Spleen (tissue), 11 donors: ENCODE measurements at regions not wholly inside any gene's neighbourhood (a gene's known extent, or its start where the extent isn't known, plus 50 kb on each side); places are given as distances from the start of the nearest gene placed in this dataset.

Source experiments
- DNase-seq: peaks from one replicate; pipeline ENCODE4 v3.0.0-alpha.2; 2020
- H3K27ac ChIP-seq, 8 donors: fragments of 200-600 bp; sonication (generic) in 7 of 8; 1 replicate in 4 of 8; 2 replicates in 4 of 8; pipeline versions ENCODE4 v1.5.0 to v1.8.0; 2016 to 2021; ENCODE audit warnings: inconsistent platforms in 4 of 8, mild to moderate bottlenecking in 4 of 8, moderate library complexity in 1 of 8
- H3K27me3 ChIP-seq, 7 donors: fragments of 200-600 bp; sonication (generic) in 6 of 7; replicated peaks in 1 of 7; 1 replicate in 4 of 7; 2 replicates in 3 of 7; pipeline versions ENCODE4 v1.5.0 to v1.8.0; 2016 to 2021; ENCODE audit warnings: inconsistent platforms in 3 of 7, mild to moderate bottlenecking in 1 of 7
- H3K36me3 ChIP-seq, 6 donors: fragments of 200-600 bp; sonication (generic) in 5 of 6; 1 replicate in 4 of 6; 2 replicates in 2 of 6; pipeline versions ENCODE4 v1.5.0 to v1.8.0; 2016 to 2021; ENCODE audit warnings: inconsistent platforms in 2 of 6
- H3K4me1 ChIP-seq, 6 donors: fragments of 200-600 bp; sonication (generic) in 5 of 6; 1 replicate in 3 of 6; 2 replicates in 3 of 6; pipeline versions ENCODE4 v1.5.0 to v1.8.0; 2016 to 2021; ENCODE audit warnings: inconsistent platforms in 3 of 6
- H3K4me3 ChIP-seq, 8 donors: fragments of 200-600 bp; sonication (generic) in 7 of 8; 1 replicate in 4 of 8; 2 replicates in 4 of 8; pipeline versions ENCODE4 v1.5.0 to v1.8.0; 2016 to 2021; ENCODE audit warnings: inconsistent platforms in 4 of 8, mild to moderate bottlenecking in 4 of 8, moderate library complexity in 2 of 8
- H3K9me3 ChIP-seq, 8 donors: fragments of 200-600 bp; sonication (generic) in 7 of 8; 1 replicate in 4 of 8; 2 replicates in 4 of 8; pipeline versions ENCODE4 v1.5.0 to v1.8.0; 2016 to 2021; ENCODE audit warnings: inconsistent platforms in 4 of 8
- POLR2A ChIP-seq, 3 donors: fragments of 450-650 bp; IDR thresholded peaks; one replicate each; pipeline ENCODE4 v1.5.1; 2017; ENCODE audit warnings: antibody characterized with exemption in 3 of 3, mild to moderate bottlenecking in 1 of 3
- POLR2AphosphoS5 ChIP-seq, 3 donors: sonication (generic); formaldehyde crosslinking; IDR thresholded peaks; one replicate each; pipeline ENCODE4 v1.5.1; 2017; ENCODE audit warnings: antibody characterized with exemption in 3 of 3
- WGBS, 5 donors: extraction: QIAGEN DNeasy Blood & Tissue Kit in 3 of 5; methylation state at CpG; one replicate each; pipeline versions ENCODE4 v1.1.5 to v1.1.7; 2013 to 2018; 5-methylcytosine and 5-hydroxymethylcytosine counted together
- intact Hi-C: fragments of 100-400 bp; cut with DNase I; formaldehyde crosslinking; loops from one replicate; pipeline ENCODE4 v1.15.0; 2023; ENCODE audit warnings: low total_unique reads
- TF ChIP-seq, protein P1 (sequence below), 11 experiments: fragments of 200-600 bp in 7 of 11; fragments of 450-650 bp in 4 of 11; sonication (generic) in 4 of 11; IDR thresholded peaks in 8 of 11; conservative IDR thresholded peaks in 3 of 11; 1 replicate in 7 of 11; 2 replicates in 4 of 11; pipeline versions ENCODE4 v1.4.0 to v1.8.0; 2016 to 2021; ENCODE audit warnings: antibody characterized with exemption in 11 of 11, inconsistent platforms in 4 of 11, mild to moderate bottlenecking in 1 of 11
- donor health status: healthy with polysubstance abuse.
- donor health status: DM: no; HTN: no; CAD: no; lungs with moderate emphysema.
- donor health status: DM: no; HTN: no; CAD: no.
- donor health status: Bipolar disorder and iron deficiency.
- donor health status: healthy.
- donor health status: DM: no; HTN: no; CAD: no.
- donor health status: DM: yes; HTN: yes; CAD: no.

DNA sequence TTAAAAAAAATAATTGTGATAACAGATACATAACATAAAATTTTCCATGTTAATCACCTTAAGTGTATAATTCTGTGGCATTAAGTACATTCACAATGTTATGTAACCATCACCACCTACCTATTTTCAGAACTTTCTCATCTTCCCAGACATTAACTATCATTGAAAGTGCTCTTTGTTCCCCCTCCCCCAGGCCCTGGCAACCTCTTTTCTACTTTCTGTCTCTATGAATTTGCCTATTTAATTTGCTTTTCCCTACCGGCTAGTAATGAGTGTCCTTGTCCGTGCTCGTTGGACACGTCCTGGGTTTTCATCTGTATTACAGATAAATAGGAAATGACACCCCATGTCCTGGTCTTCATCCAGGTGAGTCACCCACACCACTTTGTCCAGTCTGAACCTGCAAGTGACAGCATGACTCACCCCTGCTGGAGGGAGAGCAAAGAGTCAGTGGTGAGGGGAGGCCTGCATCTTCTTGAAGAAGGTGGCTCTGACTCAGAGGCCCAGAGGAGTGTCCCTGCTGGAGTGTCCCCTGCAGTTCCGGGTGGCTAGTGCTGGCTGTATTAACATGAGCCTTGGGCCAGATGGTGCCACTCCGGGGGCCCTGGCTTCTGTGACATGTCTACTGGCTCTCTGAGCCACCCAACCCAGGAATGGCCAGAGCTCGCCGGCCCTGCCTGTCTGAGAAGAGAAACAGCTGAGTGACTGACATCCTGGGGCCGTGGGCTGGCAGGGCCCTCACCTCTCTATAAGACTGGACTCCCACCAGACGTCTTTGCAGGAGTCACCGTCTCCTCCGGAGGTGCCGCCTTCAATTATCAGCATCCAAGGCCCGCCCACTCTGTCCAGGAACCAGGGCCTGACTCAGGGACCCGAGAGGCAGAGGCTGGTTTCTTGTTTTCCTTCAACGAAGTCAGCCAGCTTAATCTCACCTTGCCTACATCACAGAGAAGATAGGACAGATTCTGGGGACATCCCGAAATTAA is 503.2 kb upstream of the MKI67 start:
- DNase-seq: no peak
- H3K9me3 ChIP-seq: no peaks in the 10 kb centered on the region
- H3K27me3 ChIP-seq: peaks cover 0 to 22% (median 0%) of the 10 kb centered on the region in 7 donors
- H3K27ac ChIP-seq: no peak overlapping the region
- 76 to 84% (median 80%) methylated on average over 17 of the region's 17 CpGs for WGBS, 5 donors
- TF ChIP-seq, protein P1, sequence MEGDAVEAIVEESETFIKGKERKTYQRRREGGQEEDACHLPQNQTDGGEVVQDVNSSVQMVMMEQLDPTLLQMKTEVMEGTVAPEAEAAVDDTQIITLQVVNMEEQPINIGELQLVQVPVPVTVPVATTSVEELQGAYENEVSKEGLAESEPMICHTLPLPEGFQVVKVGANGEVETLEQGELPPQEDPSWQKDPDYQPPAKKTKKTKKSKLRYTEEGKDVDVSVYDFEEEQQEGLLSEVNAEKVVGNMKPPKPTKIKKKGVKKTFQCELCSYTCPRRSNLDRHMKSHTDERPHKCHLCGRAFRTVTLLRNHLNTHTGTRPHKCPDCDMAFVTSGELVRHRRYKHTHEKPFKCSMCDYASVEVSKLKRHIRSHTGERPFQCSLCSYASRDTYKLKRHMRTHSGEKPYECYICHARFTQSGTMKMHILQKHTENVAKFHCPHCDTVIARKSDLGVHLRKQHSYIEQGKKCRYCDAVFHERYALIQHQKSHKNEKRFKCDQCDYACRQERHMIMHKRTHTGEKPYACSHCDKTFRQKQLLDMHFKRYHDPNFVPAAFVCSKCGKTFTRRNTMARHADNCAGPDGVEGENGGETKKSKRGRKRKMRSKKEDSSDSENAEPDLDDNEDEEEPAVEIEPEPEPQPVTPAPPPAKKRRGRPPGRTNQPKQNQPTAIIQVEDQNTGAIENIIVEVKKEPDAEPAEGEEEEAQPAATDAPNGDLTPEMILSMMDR (IDR thresholded peaks at IDR 0.05 in 8 of 11, conservative IDR thresholded peaks at IDR 0.05 in 3 of 11): no peak
- TF ChIP-seq POLR2AphosphoS5 (IDR thresholded peaks at IDR 0.05) (no peak), POLR2A (IDR thresholded peaks at IDR 0.05) (no peak)
- no peaks in the 10 kb centered on the region for H3K36me3 ChIP-seq
- intact Hi-C loops: no loop called here
- no peak overlapping the region for H3K4me3 ChIP-seq
- H3K4me1 ChIP-seq: no peaks in the 10 kb centered on the region

DNA sequence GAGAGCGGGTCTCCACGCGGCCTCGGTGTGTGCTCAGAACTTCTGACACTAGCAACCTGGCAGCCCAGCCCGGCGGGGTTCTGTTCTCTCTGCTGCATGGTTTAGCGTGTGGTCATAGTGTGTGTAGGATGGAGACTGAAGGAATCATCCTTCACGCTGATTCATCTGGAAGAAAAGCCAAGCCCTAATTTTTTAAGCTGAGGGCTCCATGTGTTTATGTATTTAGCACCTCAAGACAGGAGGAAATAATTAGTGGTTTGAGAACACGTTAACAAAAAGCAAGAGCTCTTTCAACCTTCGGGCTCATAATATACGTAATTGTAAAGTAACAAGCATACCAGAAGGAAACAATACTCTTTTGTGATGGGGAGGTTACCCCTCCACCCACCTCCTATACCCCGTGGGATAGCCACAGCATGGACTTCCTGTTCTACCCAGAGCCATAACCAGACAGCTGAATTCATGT is 504.6 kb upstream of the MKI67 start:
- no peak for DNase-seq

DNA sequence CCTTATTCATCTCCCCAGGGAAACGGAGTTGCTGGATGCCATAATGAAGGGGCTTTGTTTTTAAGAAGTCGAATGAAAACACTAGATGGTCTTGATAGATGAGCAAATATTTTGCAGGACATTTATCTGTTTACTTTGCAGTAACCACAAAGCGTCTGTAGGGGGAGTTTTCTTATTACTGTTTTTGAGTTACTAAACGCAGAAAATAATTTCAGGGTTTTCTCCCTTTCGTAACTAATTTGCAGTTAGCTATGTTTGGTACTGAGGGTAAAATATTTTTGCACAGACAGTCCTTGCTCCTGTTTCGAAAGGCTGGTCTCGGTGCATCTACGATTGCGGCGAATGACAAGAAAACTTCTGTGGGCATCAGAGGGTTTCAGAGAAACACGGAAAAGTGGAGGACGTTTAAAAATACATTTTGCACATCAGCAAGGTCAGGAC is 505.6 kb upstream of the MKI67 start:
- no peaks in the 10 kb centered on the region for H3K4me1 ChIP-seq
- H3K27ac ChIP-seq: no peak overlapping the region
- intact Hi-C loops: no loop called here
- no peak overlapping the region for H3K4me3 ChIP-seq
- 43 to 62% (median 56%) methylated on average over 12 of the region's 12 CpGs for WGBS, 5 donors
- H3K27me3 ChIP-seq: peaks cover 0 to 25% (median 0%) of the 10 kb centered on the region in 7 donors
- TF ChIP-seq, protein P1 (IDR thresholded peaks at IDR 0.05 in 8 of 11, conservative IDR thresholded peaks at IDR 0.05 in 3 of 11): peak in 7 of 11 experiments; percentile 14 to 44 (median 33)
- TF ChIP-seq POLR2AphosphoS5 (IDR thresholded peaks at IDR 0.05): no peak
- no peak for DNase-seq
- H3K9me3 ChIP-seq: no peaks in the 10 kb centered on the region
- no peaks in the 10 kb centered on the region for H3K36me3 ChIP-seq

More for the DNA sequence above, 504.6 kb upstream of the MKI67 start:
- Histone ChIP-seq H3K4me1 (no peaks in the 10 kb centered on the region), H3K36me3 (no peaks in the 10 kb centered on the region), H3K9me3 (no peaks in the 10 kb centered on the region), H3K27me3 (peaks cover 0 to 25% (median 0%) of the 10 kb centered on the region in 7 donors), H3K27ac (no peak overlapping the region), H3K4me3 (no peak overlapping the region)
- 60 to 69% (median 68%) methylated on average over 12 of the region's 12 CpGs for WGBS, 5 donors
- TF ChIP-seq, protein P1 (IDR thresholded peaks at IDR 0.05 in 8 of 11, conservative IDR thresholded peaks at IDR 0.05 in 3 of 11): no peak
- TF ChIP-seq POLR2A (IDR thresholded peaks at IDR 0.05): no peak
- intact Hi-C loops: no loop called here

DNA sequence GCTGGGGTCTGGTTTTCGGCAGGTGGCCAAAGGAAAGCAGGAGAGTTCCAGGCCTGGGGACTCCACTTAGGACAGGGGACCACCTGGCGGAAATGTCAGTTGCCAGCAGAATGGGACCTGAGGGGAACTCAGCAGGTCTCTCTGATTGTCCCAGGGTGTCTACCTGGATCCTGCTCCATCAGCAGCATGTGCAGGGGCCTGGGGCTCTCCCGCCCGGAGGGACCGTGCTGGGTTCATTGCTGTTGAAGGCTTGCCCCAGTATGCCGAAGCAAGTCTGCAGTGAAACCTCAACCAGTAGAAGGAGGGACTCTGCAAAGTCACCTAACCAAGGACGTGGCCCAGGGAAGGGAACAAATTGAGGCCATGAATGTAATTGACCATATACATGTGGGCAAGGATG is 506.5 kb upstream of the MKI67 start:
- intact Hi-C loops: no loop called here
- Histone ChIP-seq H3K27me3 (peaks cover 0 to 24% (median 0%) of the 10 kb centered on the region in 7 donors), H3K9me3 (no peaks in the 10 kb centered on the region), H3K4me1 (no peaks in the 10 kb centered on the region), H3K4me3 (no peak overlapping the region), H3K36me3 (no peaks in the 10 kb centered on the region), H3K27ac (no peak overlapping the region)
- no peak for DNase-seq
- TF ChIP-seq POLR2A (IDR thresholded peaks at IDR 0.05) (no peak), POLR2AphosphoS5 (IDR thresholded peaks at IDR 0.05) (no peak)
- TF ChIP-seq, protein P1 (IDR thresholded peaks at IDR 0.05 in 8 of 11, conservative IDR thresholded peaks at IDR 0.05 in 3 of 11): no peak
- WGBS, 5 donors: 89 to 95% (median 89%) methylated on average over 7 of the region's 7 CpGs
